PC-3 (cell line): ENCODE measurements at regions not wholly inside any gene's neighbourhood (a gene's known extent, or its start where the extent isn't known, plus 50 kb on each side); places are given as distances from the start of the nearest gene placed in this dataset.

Source experiments
- ATAC-seq: fragments of 200-7000 bp; cut with Tn5 transposase; 2 replicates; pipeline ENCODE4 v1.9.1; 2020; ENCODE audit warnings: mild to moderate bottlenecking, moderate library complexity
- BruUV-seq: library from RNA; stranded (reverse); fragments of 400-500 nt; replicated peaks from 2 replicates; lab custom pipeline; 2021; lab: Mats Ljungman, UMichigan
- CTCF ChIA-PET: fragments of 300-600 bp; sonication (Branson Sonifier 250); formaldehyde crosslinking; loops from one replicate; lab custom pipeline; 2022; ENCODE audit warnings: antibody characterized with exemption; lab: Charles Lee
- POLR2A ChIA-PET: fragments of 300-600 bp; sonication (Branson Sonifier 250); formaldehyde crosslinking; loops from one replicate; lab custom pipeline; 2022; ENCODE audit warnings: antibody characterized with exemption; ENCODE audit not compliant: unreplicated experiment; lab: Charles Lee
- DNase-seq: peaks from one replicate; pipeline ENCODE4 v3.0.0-alpha.2; 2015
- H2AFZ ChIP-seq: fragments of 300-600 bp; sonication (generic); 2 replicates; pipeline ENCODE4 v1.6.0; 2016; ENCODE audit warnings: antibody characterized with exemption, low read length
- H3F3A ChIP-seq: fragments of 300-600 bp; sonication (generic); one replicate; pipeline ENCODE4 v1.6.0; 2017; ENCODE audit warnings: antibody characterized with exemption, low read length, control low read depth, mild to moderate bottlenecking; ENCODE audit not compliant: unreplicated experiment
- H3K27ac ChIP-seq: fragments of 300-600 bp; sonication (generic); 2 replicates; pipeline ENCODE4 v1.5.1; 2016; ENCODE audit warnings: mild to moderate bottlenecking, low read length
- H3K27me3 ChIP-seq: fragments of 300-600 bp; sonication (generic); 2 replicates; pipeline ENCODE4 v1.6.1; 2016; ENCODE audit warnings: low read length, mixed read lengths
- H3K36me3 ChIP-seq: fragments of 300-600 bp; sonication (generic); 2 replicates; pipeline ENCODE4 v1.6.1; 2016; ENCODE audit warnings: low read depth, mixed run types, low read length, mixed read lengths
- H3K4me1 ChIP-seq: fragments of 300-600 bp; sonication (generic); 2 replicates; pipeline ENCODE4 v1.5.1; 2016; ENCODE audit warnings: low read length; ENCODE audit not compliant: insufficient read depth
- H3K4me2 ChIP-seq: fragments of 300-600 bp; sonication (generic); 2 replicates; pipeline ENCODE4 v1.6.0; 2016; ENCODE audit warnings: low read length
- H3K4me3 ChIP-seq: fragments of 300-600 bp; sonication (generic); 2 replicates; pipeline ENCODE4 v1.5.1; 2016; ENCODE audit warnings: mild to moderate bottlenecking, low read length, mixed read lengths
- H3K79me2 ChIP-seq: fragments of 300-600 bp; sonication (generic); 2 replicates; pipeline ENCODE4 v1.6.1; 2017; ENCODE audit warnings: low read length, mixed read lengths
- H3K9ac ChIP-seq: fragments of 300-600 bp; sonication (generic); 2 replicates; pipeline ENCODE4 v1.6.0; 2016; ENCODE audit warnings: mild to moderate bottlenecking, low read length
- H3K9me2 ChIP-seq: fragments of 300-600 bp; sonication (generic); replicated peaks from 2 replicates; pipeline ENCODE4 v1.6.1; 2016; ENCODE audit warnings: mixed run types, low read length, mixed read lengths
- H3K9me3 ChIP-seq: fragments of 300-600 bp; sonication (generic); 2 replicates; pipeline ENCODE4 v1.6.1; 2016; ENCODE audit warnings: low read length, mixed read lengths
- H4K20me1 ChIP-seq: fragments of 300-600 bp; sonication (generic); 2 replicates; pipeline ENCODE4 v1.6.1; 2016; ENCODE audit warnings: low read length, mixed read lengths
- EZH2 ChIP-seq: fragments of 300-600 bp; sonication (generic); IDR thresholded peaks from one replicate; pipeline ENCODE4 v1.6.1; 2017; ENCODE audit warnings: antibody characterized with exemption, mild to moderate bottlenecking, low read length; ENCODE audit not compliant: unreplicated experiment
- EZH2phosphoT487 ChIP-seq: fragments of 300-600 bp; sonication (generic); IDR thresholded peaks from 2 replicates; pipeline ENCODE4 v1.6.1; 2018; ENCODE audit warnings: mild to moderate bottlenecking, antibody characterized with exemption, low read length, borderline replicate concordance
- intact Hi-C: fragments of 100-400 bp; cut with micrococcal nuclease; formaldehyde crosslinking; loops from 2 replicates; pipeline ENCODE4 v1.9.0; 2023
- TF ChIP-seq, protein P1 (sequence below): fragments of 300-600 bp; sonication (generic); conservative IDR thresholded peaks from 2 replicates; pipeline ENCODE4 v1.5.1; 2017; ENCODE audit warnings: antibody characterized with exemption, low read depth, mild to moderate bottlenecking, low read length

- ChIA-PET CTCF (interaction anchor here (0.6 kb wide), 1 partner anchor 15 kb away, joined by 3 read pairs; no protein-coding TSS in a partner anchor), POLR2A (no interaction called here)
- Histone ChIP-seq H3K4me2 (no peak overlapping the region), H3K4me3 (no peak overlapping the region), H3K4me1 (peaks cover 27% of the 10 kb centered on the region), H3F3A (no peaks in the 10 kb centered on the region), H4K20me1 (no peaks in the 10 kb centered on the region), H2AFZ (no peak overlapping the region), H3K36me3 (no peaks in the 10 kb centered on the region), H3K79me2 (no peaks in the 10 kb centered on the region), H3K9ac (no peak overlapping the region), H3K27ac (no peak overlapping the region), H3K9me3 (no peaks in the 10 kb centered on the region), H3K9me2 (no peaks in the 10 kb centered on the region), H3K27me3 (no peaks in the 10 kb centered on the region)
- BruUV-seq: no TSS peak
- DNase-seq: no peak
- no peak for TF ChIP-seq EZH2phosphoT487
- no peak for TF ChIP-seq EZH2
- TF ChIP-seq, protein P1, sequence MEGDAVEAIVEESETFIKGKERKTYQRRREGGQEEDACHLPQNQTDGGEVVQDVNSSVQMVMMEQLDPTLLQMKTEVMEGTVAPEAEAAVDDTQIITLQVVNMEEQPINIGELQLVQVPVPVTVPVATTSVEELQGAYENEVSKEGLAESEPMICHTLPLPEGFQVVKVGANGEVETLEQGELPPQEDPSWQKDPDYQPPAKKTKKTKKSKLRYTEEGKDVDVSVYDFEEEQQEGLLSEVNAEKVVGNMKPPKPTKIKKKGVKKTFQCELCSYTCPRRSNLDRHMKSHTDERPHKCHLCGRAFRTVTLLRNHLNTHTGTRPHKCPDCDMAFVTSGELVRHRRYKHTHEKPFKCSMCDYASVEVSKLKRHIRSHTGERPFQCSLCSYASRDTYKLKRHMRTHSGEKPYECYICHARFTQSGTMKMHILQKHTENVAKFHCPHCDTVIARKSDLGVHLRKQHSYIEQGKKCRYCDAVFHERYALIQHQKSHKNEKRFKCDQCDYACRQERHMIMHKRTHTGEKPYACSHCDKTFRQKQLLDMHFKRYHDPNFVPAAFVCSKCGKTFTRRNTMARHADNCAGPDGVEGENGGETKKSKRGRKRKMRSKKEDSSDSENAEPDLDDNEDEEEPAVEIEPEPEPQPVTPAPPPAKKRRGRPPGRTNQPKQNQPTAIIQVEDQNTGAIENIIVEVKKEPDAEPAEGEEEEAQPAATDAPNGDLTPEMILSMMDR: no peak
- intact Hi-C loops: loop anchor here (10.0 kb wide), 1 partner anchor 1089 kb away; no protein-coding TSS in a partner anchor
- ATAC-seq: no peak
These were observed 157.3 kb downstream of the DIO2 start for GRCh38 chr14:80054020-80054419.

DNA sequence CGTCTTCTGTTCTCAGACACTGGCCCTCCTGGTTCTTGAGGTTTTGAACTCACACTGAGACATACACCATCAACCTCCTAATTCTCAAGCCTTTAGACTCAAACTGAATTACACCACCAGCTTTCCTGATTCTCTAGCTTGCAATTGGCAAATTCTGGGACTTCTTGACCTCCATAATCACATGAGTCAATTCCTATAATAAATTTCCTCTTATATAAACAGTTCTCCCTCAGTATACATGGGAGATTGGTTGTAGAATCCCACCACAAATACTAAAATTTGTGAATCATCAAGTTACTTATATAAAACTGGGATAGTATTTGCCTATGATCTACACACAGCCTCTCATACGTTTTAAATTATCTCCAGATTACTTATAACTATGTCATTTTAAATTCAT lies 162.2 kb downstream of the DIO2 start:
- no TSS peak for BruUV-seq
- CTCF ChIA-PET: no interaction called here
- POLR2A ChIA-PET: no interaction called here

DNA sequence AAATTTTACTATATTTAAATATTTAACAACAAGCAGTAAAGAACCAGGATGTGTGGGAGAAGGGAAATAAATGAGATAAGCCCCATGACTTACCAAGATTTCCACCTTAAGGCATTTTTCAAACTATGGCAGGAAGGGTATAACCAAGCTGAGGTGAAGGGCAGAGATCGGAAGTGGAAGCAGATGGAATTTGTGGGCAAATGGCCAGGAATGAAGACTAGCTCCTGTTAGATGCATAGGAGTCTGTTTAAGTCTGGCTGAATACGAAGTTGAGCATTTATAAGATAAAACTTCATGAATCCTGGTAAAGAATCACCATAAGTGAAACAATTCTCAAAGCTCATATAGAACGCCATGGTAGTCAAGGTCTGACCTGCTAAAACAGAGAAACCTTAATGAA lies 163.5 kb downstream of the DIO2 start:
- no peak overlapping the region for H3K4me2 ChIP-seq
- H3K4me1 ChIP-seq: no peaks in the 10 kb centered on the region
- H3K79me2 ChIP-seq: no peaks in the 10 kb centered on the region
- TF ChIP-seq, protein P1: no peak
- no peak for TF ChIP-seq EZH2phosphoT487
- TF ChIP-seq EZH2: no peak
- intact Hi-C loops: no loop called here
- H3K4me3 ChIP-seq: no peak overlapping the region
- ATAC-seq (no peak), DNase-seq (no peak)
- H3K9ac ChIP-seq: no peak overlapping the region
- no peak overlapping the region for H2AFZ ChIP-seq
- CTCF ChIA-PET: interaction anchor here (0.6 kb wide), 1 partner anchor 1114 kb away, joined by 11 read pairs; no protein-coding TSS in a partner anchor
- no peaks in the 10 kb centered on the region for H3K27me3 ChIP-seq
- POLR2A ChIA-PET: no interaction called here
- H3K9me3 ChIP-seq: no peaks in the 10 kb centered on the region
- no peaks in the 10 kb centered on the region for H3K9me2 ChIP-seq
- BruUV-seq: no TSS peak
- H4K20me1 ChIP-seq: no peaks in the 10 kb centered on the region
- no peaks in the 10 kb centered on the region for H3F3A ChIP-seq
- H3K36me3 ChIP-seq: no peaks in the 10 kb centered on the region
- no peak overlapping the region for H3K27ac ChIP-seq

More for the DNA sequence above, 162.2 kb downstream of the DIO2 start:
- no peaks in the 10 kb centered on the region for H4K20me1 ChIP-seq
- no peaks in the 10 kb centered on the region for H3K79me2 ChIP-seq
- H3K27me3 ChIP-seq: no peaks in the 10 kb centered on the region
- H3K9me3 ChIP-seq: no peaks in the 10 kb centered on the region
- no peak overlapping the region for H3K4me3 ChIP-seq
- H2AFZ ChIP-seq: no peak overlapping the region
- H3K4me1 ChIP-seq: no peaks in the 10 kb centered on the region
- TF ChIP-seq EZH2: no peak
- no peak for TF ChIP-seq EZH2phosphoT487
- TF ChIP-seq, protein P1: no peak
- H3K4me2 ChIP-seq: no peak overlapping the region
- ATAC-seq (peak; percentile 54; the same call in 1 of the 2 replicates), DNase-seq (peak; percentile 17)
- H3K36me3 ChIP-seq: no peaks in the 10 kb centered on the region
- no peaks in the 10 kb centered on the region for H3K9me2 ChIP-seq
- intact Hi-C loops: no loop called here
- H3K27ac ChIP-seq: 0 out of 2 replicates have a peak overlapping the region, but pooled peaks have one; percentile 6
- H3F3A ChIP-seq: no peaks in the 10 kb centered on the region
- H3K9ac ChIP-seq: no peak overlapping the region
